GM21529 (cell line): ENCODE measurements at regions not wholly inside any gene's neighbourhood (a gene's known extent, or its start where the extent isn't known, plus 50 kb on each side); places are given as distances from the start of the nearest gene placed in this dataset.

Experiments
- ATAC-seq: cut with Tn5 transposase; IDR thresholded peaks from one replicate; pipeline ENCODE4 v1.9.1; 2021; ENCODE audit not compliant: unreplicated experiment

- ATAC-seq: no peak
Measured at GRCh38 chr3:193897731-193898180, 238.2 kb upstream of the HES1 start.

- ATAC-seq: no peak
Measured at GRCh38 chr3:193899001-193899400, 236.9 kb upstream of the HES1 start.

GRCh38 chr3:193901007-193901406 lies 234.9 kb upstream of the HES1 start:
- no peak for ATAC-seq

GRCh38 chr3:193902607-193903511 lies 233.1 kb upstream of the HES1 start:
- no peak for ATAC-seq

GRCh38 chr3:193903512-193903817 lies 232.5 kb upstream of the HES1 start:
- no peak for ATAC-seq

- ATAC-seq: no peak
Measured at GRCh38 chr3:193903966-193904365, 232.0 kb upstream of the HES1 start.

GRCh38 chr3:193905541-193906396 lies 230.2 kb upstream of the HES1 start:
- no peak for ATAC-seq

GRCh38 chr3:193906849-193907410 lies 229.0 kb upstream of the HES1 start:
- no peak for ATAC-seq

- no peak for ATAC-seq
Measured at GRCh38 chr3:193908181-193908744, 227.7 kb upstream of the HES1 start.

- ATAC-seq: peak; percentile 85
Measured at GRCh38 chr3:193909387-193909786, 226.6 kb upstream of the HES1 start.

GRCh38 chr3:193910310-193910709 lies 225.6 kb upstream of the HES1 start:
- ATAC-seq: no peak

- no peak for ATAC-seq
Measured at GRCh38 chr3:193910886-193911738, 224.8 kb upstream of the HES1 start.

- ATAC-seq: no peak
Measured at GRCh38 chr3:193911784-193912340, 224.1 kb upstream of the HES1 start.

GRCh38 chr3:193912621-193913178 lies 223.2 kb upstream of the HES1 start:
- ATAC-seq: no peak

- no peak for ATAC-seq
Measured at GRCh38 chr3:193914602-193915001, 221.3 kb upstream of the HES1 start.

- no peak for ATAC-seq
Measured at GRCh38 chr3:193915099-193915498, 220.8 kb upstream of the HES1 start.

- no peak for ATAC-seq
Measured at GRCh38 chr3:193915613-193916012, 220.3 kb upstream of the HES1 start.

GRCh38 chr3:193917158-193917557 lies 218.8 kb upstream of the HES1 start:
- no peak for ATAC-seq

GRCh38 chr3:193921465-193921864 lies 214.5 kb upstream of the HES1 start:
- no peak for ATAC-seq
